GM18909 (cell line): ENCODE measurements at regions not wholly inside any gene's neighbourhood (a gene's known extent, or its start where the extent isn't known, plus 50 kb on each side); places are given as distances from the start of the nearest gene placed in this dataset.
"Not testable (repeated sequence)": the region's sequence is repeated elsewhere in the genome, so short reads cannot be mapped to it uniquely, and the experiment has no call there.

Source experiments
- ATAC-seq: cut with Tn5 transposase; IDR thresholded peaks from one replicate; pipeline ENCODE4 v1.9.1; 2021; ENCODE audit warnings: mild to moderate bottlenecking; ENCODE audit not compliant: unreplicated experiment, poor library complexity

DNA sequence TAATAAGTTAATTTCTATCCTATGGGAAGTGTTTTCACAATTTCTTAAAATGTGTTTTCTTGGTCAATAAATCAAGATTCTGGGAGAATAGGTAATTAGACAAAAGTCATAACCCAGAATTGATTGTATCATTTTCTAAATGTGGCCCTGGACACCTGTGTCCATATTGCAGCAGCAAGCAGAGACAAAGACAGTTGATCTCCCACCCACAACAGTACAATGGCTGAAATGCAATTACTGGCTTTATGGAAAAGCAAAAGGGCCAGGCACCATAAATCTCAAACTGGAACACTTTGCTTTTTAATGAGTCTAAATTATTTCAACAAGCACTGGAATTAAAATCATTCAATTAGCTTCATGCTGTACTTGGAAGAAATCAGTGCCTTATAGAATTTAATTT lies 157.2 kb downstream of the ESM1 start:
- no peak for ATAC-seq

DNA sequence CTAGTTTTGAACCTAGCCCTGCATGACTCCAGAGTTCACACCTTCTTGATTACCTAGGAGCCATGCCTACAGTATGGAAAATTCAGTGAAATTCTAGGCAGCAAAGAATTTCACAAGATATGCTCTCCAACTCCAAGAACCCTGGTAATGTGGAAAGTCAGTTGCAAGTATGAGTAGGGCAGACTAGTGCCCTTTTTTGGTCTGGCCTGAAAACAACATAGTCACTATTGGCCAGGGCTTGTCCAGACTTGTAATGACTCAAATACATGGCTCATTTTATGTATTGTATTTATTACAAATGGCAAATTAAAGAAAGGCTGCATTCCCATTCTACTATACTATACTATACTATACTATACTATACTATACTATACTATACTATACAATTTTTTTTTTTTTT lies 160.4 kb downstream of the ESM1 start:
- no peak for ATAC-seq

DNA sequence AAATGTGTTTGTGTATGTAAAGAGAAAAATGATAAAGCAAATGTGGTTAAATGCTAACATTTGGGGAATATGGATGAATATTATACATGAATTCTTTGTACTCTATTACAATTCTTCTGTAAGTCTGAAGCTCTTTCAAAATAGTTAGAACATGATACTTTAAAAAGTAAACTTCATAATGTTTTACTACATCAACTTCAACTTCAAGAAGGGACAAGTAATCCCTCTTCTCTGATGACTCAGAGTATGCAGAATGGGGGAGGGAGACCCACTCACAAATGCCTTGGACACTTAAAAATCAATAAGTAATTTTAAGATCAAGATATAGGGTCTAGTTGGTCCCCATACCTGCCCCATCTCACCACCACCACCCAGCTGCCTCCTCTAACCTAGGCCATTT lies 162.4 kb downstream of the ESM1 start:
- no peak for ATAC-seq

DNA sequence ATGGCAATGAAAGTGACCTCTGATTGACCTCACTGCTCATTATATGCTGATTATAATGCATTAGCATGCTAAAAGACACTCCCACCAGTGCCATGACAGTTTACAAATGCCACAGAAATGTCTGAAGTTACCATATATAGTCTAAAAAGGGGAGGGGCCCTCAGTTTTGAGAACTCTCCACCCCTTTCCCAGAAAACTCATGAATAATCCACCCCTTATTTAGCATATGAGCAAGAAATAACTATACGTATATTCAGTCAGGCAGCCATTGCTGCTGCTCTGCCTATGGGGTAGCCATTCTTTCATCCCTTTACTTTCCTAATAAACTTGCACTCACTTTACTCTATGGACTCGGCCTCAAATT lies 163.1 kb downstream of the ESM1 start:
- ATAC-seq: no peak

GRCh38 chr5:54821445-54822323 lies 163.7 kb downstream of the ESM1 start:
- ATAC-seq: no peak

GRCh38 chr5:54820346-54821134 lies 164.9 kb downstream of the ESM1 start:
- ATAC-seq: no peak

- ATAC-seq: no peak
Observed at GRCh38 chr5:54807421-54807820, 178.0 kb downstream of the ESM1 start.

GRCh38 chr5:54804521-54804920 lies 180.9 kb downstream of the ESM1 start:
- ATAC-seq: no peak

GRCh38 chr5:54804086-54804485 lies 181.3 kb downstream of the ESM1 start:
- ATAC-seq: no peak

- ATAC-seq: no peak
Observed at GRCh38 chr5:54803471-54804011, 181.9 kb downstream of the ESM1 start.

- ATAC-seq: peak; percentile 76
Observed at GRCh38 chr5:54799645-54800044, 185.7 kb downstream of the ESM1 start.

GRCh38 chr5:54795777-54796176 lies 189.6 kb downstream of the ESM1 start:
- ATAC-seq: no peak

- no peak for ATAC-seq
Observed at GRCh38 chr5:54795284-54795683, 190.1 kb downstream of the ESM1 start.

DNA sequence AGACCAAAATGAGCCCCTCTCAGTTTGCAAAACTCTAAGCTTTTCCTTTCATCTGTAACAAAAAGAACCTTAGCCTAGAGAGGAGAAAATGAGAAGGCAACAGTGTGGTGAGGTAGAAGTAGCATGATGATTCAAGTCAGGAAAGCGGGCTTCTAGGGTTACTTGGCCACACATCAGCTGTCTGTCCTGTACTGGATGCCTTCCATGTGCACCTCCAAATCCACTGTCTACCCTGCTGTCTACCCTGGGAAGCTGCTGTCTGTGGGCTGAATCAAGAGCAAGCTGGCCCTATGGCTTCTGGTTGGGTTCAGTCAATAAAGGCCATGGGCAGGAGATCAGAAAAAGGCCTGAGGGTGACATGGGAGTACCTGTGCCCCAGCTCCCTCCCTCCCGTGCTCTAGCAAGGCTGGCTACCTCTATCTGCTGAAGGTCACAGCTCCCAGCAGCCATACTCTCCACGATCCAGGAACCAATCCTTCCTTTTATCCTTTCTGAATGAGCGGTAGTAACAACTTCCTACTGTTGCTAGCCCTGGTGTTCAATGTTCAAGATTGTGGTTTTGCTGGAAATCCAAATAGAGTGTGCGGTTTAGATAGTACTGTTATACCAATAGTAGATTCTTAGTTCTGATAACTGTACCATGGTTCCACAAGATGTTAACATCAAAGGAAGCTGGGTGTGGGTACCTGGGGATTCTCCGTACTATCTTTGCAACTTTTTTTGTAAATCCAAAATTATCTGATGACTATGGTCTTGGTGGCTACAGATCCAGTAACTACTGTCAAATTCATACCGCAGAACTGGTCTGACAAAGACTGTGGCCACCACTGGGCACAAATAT lies 191.0 kb downstream of the ESM1 start:
- no peak for ATAC-seq

- ATAC-seq: no peak
Observed at GRCh38 chr5:54793468-54794134, 191.8 kb downstream of the ESM1 start.

GRCh38 chr5:54792611-54793404 lies 192.6 kb downstream of the ESM1 start:
- no peak for ATAC-seq

GRCh38 chr5:54787910-54788309 lies 197.5 kb downstream of the ESM1 start:
- not testable (repeated sequence) for ATAC-seq

DNA sequence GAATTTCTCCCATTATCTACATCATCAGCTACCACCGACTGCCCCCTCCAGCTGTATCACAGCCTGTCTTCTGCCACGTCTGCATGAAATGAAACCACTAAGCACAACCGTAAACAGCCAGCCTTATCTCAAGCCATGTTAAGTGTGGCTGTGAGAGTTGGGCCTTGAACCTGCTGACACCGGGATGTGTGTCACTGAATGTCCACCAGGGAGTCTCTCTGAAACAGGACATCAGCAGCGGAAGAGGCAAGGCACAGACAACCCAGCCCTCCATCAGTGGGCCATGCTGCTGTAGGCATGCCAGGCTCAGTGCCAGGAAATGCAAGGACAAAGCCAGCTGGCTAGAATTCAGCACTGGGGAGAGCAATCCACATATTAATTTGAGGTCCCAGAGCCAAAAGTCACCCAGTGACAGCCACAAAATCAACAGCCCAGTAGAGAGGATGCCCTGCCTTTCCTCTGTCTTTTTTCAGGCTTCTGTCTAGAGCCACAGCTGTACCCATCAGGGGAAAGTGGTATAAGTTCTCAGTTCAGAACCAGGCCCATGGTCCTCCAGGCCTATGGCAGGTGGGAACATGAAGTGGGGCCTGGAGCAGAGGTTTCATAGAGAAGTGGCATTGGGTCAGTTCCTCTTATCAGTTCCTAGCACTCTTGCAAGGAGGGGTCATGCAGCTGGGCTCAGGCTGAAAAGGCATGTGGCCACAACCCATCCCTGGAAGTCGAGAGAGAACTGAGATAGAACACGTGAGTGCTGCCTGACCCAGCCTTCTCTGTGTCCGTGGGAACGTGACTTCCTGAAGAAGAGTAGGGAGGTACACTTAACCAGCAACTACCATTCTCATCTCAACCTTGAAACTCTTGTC lies 199.4 kb downstream of the ESM1 start:
- peak; percentile 81 for ATAC-seq
